Neuronal stem cell (in vitro differentiated cells): ENCODE measurements at regions not wholly inside any gene's neighbourhood (a gene's known extent, or its start where the extent isn't known, plus 50 kb on each side); places are given as distances from the start of the nearest gene placed in this dataset.

Source experiments
- DNase-seq: peaks from one replicate; pipeline ENCODE4 v3.0.0-alpha.2; 2013; ENCODE audit warnings: low spot score
- H2AFZ ChIP-seq: one replicate; pipeline ENCODE4 v1.6.1; 2013; ENCODE audit warnings: mild to moderate bottlenecking, low read length, inconsistent platforms
- H2AK5ac ChIP-seq: 2 replicates; pipeline ENCODE4 v1.6.1; 2013; ENCODE audit warnings: low read depth, mild to moderate bottlenecking, inconsistent platforms, low read length, moderate library complexity, mixed read lengths
- H2BK120ac ChIP-seq: 2 replicates; pipeline ENCODE4 v1.6.1; 2013; ENCODE audit warnings: low read depth, mild to moderate bottlenecking, inconsistent platforms, low read length, moderate library complexity, mixed read lengths
- H2BK12ac ChIP-seq: one replicate; pipeline ENCODE4 v1.6.1; 2013; ENCODE audit warnings: low read length, inconsistent platforms
- H2BK15ac ChIP-seq: 2 replicates; pipeline ENCODE4 v1.6.1; 2013; ENCODE audit warnings: mild to moderate bottlenecking, low read length, inconsistent platforms, mixed read lengths
- H2BK5ac ChIP-seq: one replicate; pipeline ENCODE4 v1.6.1; 2013; ENCODE audit warnings: inconsistent platforms, mild to moderate bottlenecking, low read length, moderate library complexity
- H3K14ac ChIP-seq: one replicate; pipeline ENCODE4 v1.6.1; 2013; ENCODE audit warnings: low read length, inconsistent platforms
- H3K18ac ChIP-seq: 2 replicates; pipeline ENCODE4 v1.6.1; 2013; ENCODE audit warnings: low read length, inconsistent platforms
- H3K23ac ChIP-seq: 2 replicates; pipeline ENCODE4 v1.6.1; 2013; ENCODE audit warnings: low read depth, mild to moderate bottlenecking, mixed read lengths, low read length, inconsistent platforms; ENCODE audit not compliant: poor library complexity
- H3K27ac ChIP-seq: replicated peaks from 3 replicates; pipeline ENCODE4 v1.5.1; 2013; ENCODE audit warnings: low read length, inconsistent platforms
- H3K27me3 ChIP-seq, 3 experiments: 2 replicates each; pipeline ENCODE4 v1.6.1; 2013; ENCODE audit warnings: low read length in 3 of 3, mild to moderate bottlenecking in 2 of 3, inconsistent platforms in 1 of 3, low read depth in 1 of 3, mixed read lengths in 1 of 3, moderate library complexity in 1 of 3; ENCODE audit not compliant: control insufficient read depth in 3 of 3, insufficient read depth in 3 of 3
- H3K36me3 ChIP-seq, 2 donors: replicated peaks in 1 of 2; 2 replicates each; pipeline ENCODE4 v1.6.1; 2013; ENCODE audit warnings: low read length in 2 of 2; ENCODE audit not compliant: control insufficient read depth in 2 of 2, insufficient read depth in 2 of 2
- H3K4ac ChIP-seq: 2 replicates; pipeline ENCODE4 v1.6.1; 2013; ENCODE audit warnings: inconsistent platforms, mild to moderate bottlenecking, low read length, moderate library complexity
- H3K4me1 ChIP-seq, 2 donors: 1 replicate in 1 of 2; 2 replicates in 1 of 2; pipeline ENCODE4 v1.6.1; 2013; ENCODE audit warnings: low read length in 2 of 2, low read depth in 1 of 2; ENCODE audit not compliant: control insufficient read depth in 2 of 2, insufficient read depth in 1 of 2
- H3K4me2 ChIP-seq: one replicate; pipeline ENCODE4 v1.6.1; 2013; ENCODE audit warnings: mild to moderate bottlenecking, low read length, inconsistent platforms; ENCODE audit not compliant: insufficient read depth, poor library complexity, severe bottlenecking
- H3K4me3 ChIP-seq, 2 donors: 2 replicates each; pipeline ENCODE4 v1.5.1; 2013; ENCODE audit warnings: low read length in 2 of 2, mild to moderate bottlenecking in 2 of 2, inconsistent platforms in 1 of 2, moderate library complexity in 1 of 2
- H3K79me1 ChIP-seq: one replicate; pipeline ENCODE4 v1.6.1; 2013; ENCODE audit warnings: low read depth, mild to moderate bottlenecking, inconsistent platforms, low read length, moderate library complexity
- H3K9ac ChIP-seq: one replicate; pipeline ENCODE4 v1.6.1; 2013; ENCODE audit warnings: mild to moderate bottlenecking, low read depth, low read length, inconsistent platforms; ENCODE audit not compliant: poor library complexity
- H3K9me3 ChIP-seq, 2 donors: replicated peaks in 1 of 2; 2 replicates each; pipeline versions ENCODE3 to v1.6.1; 2013; ENCODE audit warnings: low read length in 2 of 2, mild to moderate bottlenecking in 2 of 2, inconsistent platforms in 1 of 2, low read depth in 1 of 2, mixed read lengths in 1 of 2, moderate library complexity in 1 of 2; ENCODE audit not compliant: control insufficient read depth in 2 of 2, insufficient read depth in 1 of 2
- H4K8ac ChIP-seq: one replicate; pipeline ENCODE4 v1.6.1; 2013; ENCODE audit warnings: low read depth, mild to moderate bottlenecking, inconsistent platforms, low read length, moderate library complexity
- H4K91ac ChIP-seq: one replicate; pipeline ENCODE4 v1.6.1; 2013; ENCODE audit warnings: low read length, low read depth, mild to moderate bottlenecking, inconsistent platforms; ENCODE audit not compliant: poor library complexity
- WGBS, 2 donors: extraction: QIAGEN DNeasy Blood & Tissue Kit; methylation state at CpG; one replicate each; pipeline ENCODE4 v1.1.7; 2013; ENCODE audit warnings: missing lambda C conversion rate in 2 of 2, mixed read lengths in 1 of 2; ENCODE audit not compliant: insufficient read length in 2 of 2, insufficient replicate concordance in 1 of 2; ENCODE audit errors: extremely low coverage in 2 of 2; 5-methylcytosine and 5-hydroxymethylcytosine counted together

DNA sequence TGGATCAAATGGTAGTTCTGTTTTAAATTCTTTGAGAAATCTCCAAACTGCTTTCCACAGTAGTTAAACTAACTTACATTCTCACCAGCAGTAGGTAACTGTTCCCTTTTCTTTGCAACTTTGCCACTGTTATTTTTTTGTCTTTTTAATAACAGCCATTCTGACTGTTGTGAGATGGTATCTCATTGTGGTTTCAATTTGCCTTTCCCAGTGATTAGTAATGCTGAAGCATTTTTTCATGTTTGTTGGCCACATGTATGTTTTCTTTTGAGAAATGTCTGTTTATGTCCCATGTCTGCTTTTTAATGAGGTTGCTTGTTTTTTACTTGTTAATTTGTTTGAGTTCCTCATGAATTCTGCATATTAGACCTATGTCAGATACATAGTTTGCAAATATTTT, 198.8 kb downstream of the RAB28 start:
- Histone ChIP-seq H2AK5ac (no peak overlapping the region), H2AFZ (no peak overlapping the region), H3K27ac (no peak overlapping the region), H4K91ac (no peak overlapping the region), H2BK15ac (no peak overlapping the region), H3K79me1 (no peaks in the 10 kb centered on the region), H3K18ac (no peak overlapping the region), H2BK12ac (no peak overlapping the region), H2BK5ac (no peak overlapping the region), H3K4me2 (no peak overlapping the region), H2BK120ac (no peak overlapping the region), H3K27me3 (no peaks in the 10 kb centered on the region), H3K4me3 (no peak overlapping the region), H3K14ac (no peak overlapping the region), H3K23ac (no peak overlapping the region), H3K36me3 (no peaks in the 10 kb centered on the region), H3K9ac (no peak overlapping the region), H4K8ac (no peak overlapping the region), H3K4ac (no peak overlapping the region), H3K9me3 (peaks cover 2 to 9% of the 10 kb centered on the region in 2 donors), H3K4me1 (no peaks in the 10 kb centered on the region)
- no peak for DNase-seq

DNA sequence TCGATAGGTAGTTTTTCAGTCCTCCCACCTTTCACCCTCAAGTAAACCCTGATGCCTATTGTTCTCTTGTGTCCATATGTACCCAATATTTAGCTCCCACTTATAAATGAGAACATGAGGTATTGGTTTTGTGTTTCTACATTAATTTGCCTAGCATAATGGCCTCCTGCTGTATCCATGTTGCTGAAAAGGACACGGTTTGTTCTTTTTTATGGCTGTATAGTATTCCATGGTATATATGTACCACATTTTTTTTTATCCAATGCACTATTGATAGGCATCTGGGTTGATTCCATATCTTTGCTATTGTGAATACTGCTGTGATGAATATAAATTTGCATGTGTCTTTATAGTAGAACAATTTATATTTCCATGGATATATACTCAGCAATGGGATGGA, 199.2 kb downstream of the RAB28 start:
- Histone ChIP-seq H3K23ac (no peak overlapping the region), H2BK120ac (no peak overlapping the region), H3K27me3 (no peaks in the 10 kb centered on the region), H3K18ac (no peak overlapping the region), H2AFZ (no peak overlapping the region), H3K4me1 (no peaks in the 10 kb centered on the region), H3K4me2 (no peak overlapping the region), H4K91ac (no peak overlapping the region), H3K36me3 (no peaks in the 10 kb centered on the region), H3K79me1 (no peaks in the 10 kb centered on the region), H2AK5ac (no peak overlapping the region), H3K14ac (no peak overlapping the region), H4K8ac (no peak overlapping the region), H2BK5ac (no peak overlapping the region), H2BK12ac (no peak overlapping the region), H3K4ac (no peak overlapping the region), H3K9me3 (peaks cover 1 to 9% of the 10 kb centered on the region in 2 donors), H2BK15ac (no peak overlapping the region), H3K9ac (no peak overlapping the region), H3K4me3 (no peak overlapping the region), H3K27ac (no peak overlapping the region)
- no CpG with 5 or more reads among the region's 2 CpGs for WGBS, 2 donors
- DNase-seq: no peak

DNA sequence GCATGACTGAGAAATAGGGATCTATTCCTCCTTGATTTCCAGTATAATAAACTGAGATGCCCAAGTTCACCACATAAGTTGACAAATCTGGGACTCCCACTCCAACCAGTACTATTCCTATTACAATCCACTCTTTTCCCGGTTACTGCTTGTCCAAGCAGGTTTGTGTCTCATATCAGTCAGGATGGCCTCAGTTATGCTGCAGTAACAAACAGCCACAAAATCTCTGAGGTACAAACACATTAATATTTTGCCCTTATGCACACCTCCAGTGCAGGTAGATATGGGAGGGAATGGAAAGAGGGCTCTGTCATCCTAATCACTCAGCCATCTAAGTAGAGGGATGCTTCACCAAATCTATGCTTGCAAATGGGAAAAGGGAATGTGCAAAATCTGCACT, 207.8 kb downstream of the RAB28 start:
- Histone ChIP-seq H3K79me1 (no peaks in the 10 kb centered on the region), H2BK15ac (no peak overlapping the region), H3K27ac (no peak overlapping the region), H2AK5ac (no peak overlapping the region), H3K4me1 (no peaks in the 10 kb centered on the region), H4K8ac (no peak overlapping the region), H2BK120ac (no peak overlapping the region), H3K4me2 (no peak overlapping the region), H3K18ac (no peak overlapping the region), H4K91ac (no peak overlapping the region), H3K23ac (no peak overlapping the region), H3K14ac (no peak overlapping the region), H3K27me3 (no peaks in the 10 kb centered on the region), H2BK12ac (no peak overlapping the region), H3K4me3 (no peak overlapping the region), H2BK5ac (no peak overlapping the region), H2AFZ (no peak overlapping the region), H3K9ac (no peak overlapping the region), H3K4ac (no peak overlapping the region), H3K36me3 (no peaks in the 10 kb centered on the region), H3K9me3 (peaks cover 4 to 7% of the 10 kb centered on the region in 2 donors)
- DNase-seq: no peak
- WGBS, 2 donors: no CpG with 5 or more reads among the region's 1 CpG

DNA sequence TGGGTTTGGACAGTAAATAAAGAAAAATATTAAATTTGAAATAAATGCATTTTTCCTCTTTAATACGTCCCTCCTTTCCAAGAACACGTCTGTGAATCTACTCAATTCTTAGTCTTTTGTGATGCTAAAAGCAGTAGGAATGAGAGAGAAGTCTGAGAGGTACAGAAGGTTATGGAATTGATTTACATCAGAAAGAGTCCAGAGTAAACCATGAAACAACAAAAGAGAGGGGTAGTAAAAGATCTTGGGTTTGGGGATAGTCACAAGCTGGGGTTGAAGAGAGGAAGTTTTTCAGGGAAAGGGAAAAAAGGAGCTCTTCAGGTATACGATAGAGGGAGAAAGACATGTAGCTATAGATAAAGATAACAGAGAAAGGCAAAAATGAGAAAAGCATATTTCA, 215.4 kb downstream of the RAB28 start:
- no peak overlapping the region for H3K4me2 ChIP-seq
- H3K18ac ChIP-seq: no peak overlapping the region
- H3K4me3 ChIP-seq: no peak overlapping the region
- H3K27me3 ChIP-seq: no peaks in the 10 kb centered on the region
- no peak overlapping the region for H3K4ac ChIP-seq
- peaks cover 0 to 9% of the 10 kb centered on the region in 2 donors for H3K4me1 ChIP-seq
- H3K36me3 ChIP-seq: no peaks in the 10 kb centered on the region
- H3K9ac ChIP-seq: no peak overlapping the region
- H3K23ac ChIP-seq: no peak overlapping the region
- H2BK5ac ChIP-seq: no peak overlapping the region
- H2AK5ac ChIP-seq: no peak overlapping the region
- DNase-seq: no peak
- no peak overlapping the region for H2BK120ac ChIP-seq
- H3K27ac ChIP-seq: no peak overlapping the region
- no peaks in the 10 kb centered on the region for H3K79me1 ChIP-seq
- H2AFZ ChIP-seq: no peak overlapping the region
- H2BK15ac ChIP-seq: no peak overlapping the region
- no peak overlapping the region for H2BK12ac ChIP-seq
- H4K8ac ChIP-seq: no peak overlapping the region
- H3K14ac ChIP-seq: no peak overlapping the region
- no peak overlapping the region for H4K91ac ChIP-seq
- WGBS, 2 donors: no CpG with 5 or more reads among the region's 3 CpGs
- peaks cover 0 to 6% of the 10 kb centered on the region in 2 donors for H3K9me3 ChIP-seq
